HepG2 (cell line): ENCODE measurements at regions not wholly inside any gene's neighbourhood (a gene's known extent, or its start where the extent isn't known, plus 50 kb on each side); places are given as distances from the start of the nearest gene placed in this dataset.
A peak's percentile ranks its signal among the peaks of the same experiment; 100 is the strongest.

Experiments
- ATAC-seq: fragments of 200-7000 bp; cut with Tn5 transposase; 3 replicates; pipeline ENCODE4 v1.9.1; 2020; ENCODE audit warnings: mild to moderate bottlenecking, moderate library complexity
- BruUV-seq: library from RNA; stranded (reverse); fragments of 400-500 nt; replicated peaks from 2 replicates; lab custom pipeline; 2021; lab: Mats Ljungman, UMichigan
- CTCF ChIA-PET: fragments of 300-600 bp; formaldehyde crosslinking; extraction: SDS; loops from one replicate; lab custom pipeline; 2021; ENCODE audit warnings: low total read pairs, inconsistent platforms, low intra/inter-chr PET ratio; lab: Yijun Ruan, JAX
- POLR2A ChIA-PET: fragments of 350-600 bp; sonication (Branson Sonifier 250); formaldehyde crosslinking; loops from one replicate; lab custom pipeline; 2020; ENCODE audit warnings: antibody characterized with exemption, inconsistent platforms; lab: Yijun Ruan, JAX
- DNase-seq: peaks from one replicate; pipeline ENCODE4 v3.0.0-alpha.2; 2015; ENCODE audit warnings: low spot score
- FAIRE-seq: peaks from 3 replicates; lab custom pipeline; 2011; peaks lifted over from hg19 to GRCh38; lab: Jason Lieb, UNC
- H2AFZ ChIP-seq: one replicate; pipeline ENCODE4 v1.6.1; 2011; ENCODE audit warnings: low read length, inconsistent platforms
- H3K27ac ChIP-seq: fragments of 300-600 bp; 3 replicates; pipeline ENCODE4 v1.8.0; 2011; ENCODE audit warnings: mixed run types, mild to moderate bottlenecking, mixed read lengths, low read length, inconsistent platforms; ENCODE audit not compliant: insufficient read depth; ENCODE audit errors: extremely low read length
- H3K27me3 ChIP-seq, 2 experiments: fragments of 200-600 bp in 1 of 2; 2 replicates in 1 of 2; 3 replicates in 1 of 2; pipeline versions ENCODE4 v1.6.0 to v1.8.0; 2011; ENCODE audit warnings: low read length in 2 of 2, mild to moderate bottlenecking in 2 of 2, moderate library complexity in 2 of 2, inconsistent platforms in 1 of 2; ENCODE audit not compliant: insufficient read depth in 2 of 2, control insufficient read depth in 1 of 2
- H3K36me3 ChIP-seq, 2 experiments: fragments of 200-600 bp in 1 of 2; replicated peaks in 1 of 2; 2 replicates in 1 of 2; 3 replicates in 1 of 2; pipeline versions ENCODE4 v1.5.1 to v1.8.0; 2011; ENCODE audit warnings: low read length in 2 of 2, inconsistent platforms in 1 of 2; ENCODE audit not compliant: insufficient read depth in 2 of 2, control insufficient read depth in 1 of 2
- H3K4me1 ChIP-seq: 2 replicates; pipeline ENCODE4 v1.5.1; 2012; ENCODE audit warnings: low read length, inconsistent platforms; ENCODE audit not compliant: insufficient read depth
- H3K4me2 ChIP-seq: 2 replicates; pipeline ENCODE4 v1.6.0; 2011; ENCODE audit warnings: low read depth, low read length, inconsistent platforms
- H3K4me3 ChIP-seq, 3 experiments: fragments of 200-600 bp in 1 of 3; sonication (generic), shearing (Covaris generic) in 1 of 3; replicated peaks in 1 of 3; 2 replicates each; pipeline ENCODE4 v1.5.1; 2011 to 2016; ENCODE audit warnings: low read length in 3 of 3, inconsistent platforms in 2 of 3, low read depth in 2 of 3, mild to moderate bottlenecking in 2 of 3, control low read depth in 1 of 3, mixed read lengths in 1 of 3; ENCODE audit not compliant: insufficient read depth in 1 of 3
- H3K79me2 ChIP-seq: one replicate; pipeline ENCODE4 v1.6.1; 2011; ENCODE audit warnings: low read length, inconsistent platforms; ENCODE audit not compliant: insufficient read depth
- H3K9ac ChIP-seq: 2 replicates; pipeline ENCODE4 v1.6.0; 2011; ENCODE audit warnings: mild to moderate bottlenecking, low read depth, low read length, inconsistent platforms; ENCODE audit not compliant: insufficient read depth
- H3K9me3 ChIP-seq: 2 replicates; pipeline ENCODE4 v1.5.1; 2012; ENCODE audit warnings: mild to moderate bottlenecking, low read length
- H4K20me1 ChIP-seq: 2 replicates; pipeline ENCODE4 v1.6.0; 2011; ENCODE audit warnings: inconsistent platforms, mild to moderate bottlenecking, low read length, moderate library complexity; ENCODE audit not compliant: insufficient read depth
- EP300 ChIP-seq, 3 experiments: sonication (generic) in 1 of 3; formaldehyde crosslinking in 1 of 3; IDR thresholded peaks; 2 replicates each; pipeline versions ENCODE4 v1.5.1 to v1.6.1; 2011 to 2020; ENCODE audit warnings: low read depth in 2 of 3, low read length in 2 of 3, borderline replicate concordance in 1 of 3, improper control_type of control experiment in 1 of 3, mild to moderate bottlenecking in 1 of 3, missing genetic modification reagents in 1 of 3, moderate library complexity in 1 of 3
- GATAD2A ChIP-seq: IDR thresholded peaks from 2 replicates; pipeline ENCODE4 v1.6.1; 2016
- HOXA5 ChIP-seq: sonication (generic); formaldehyde crosslinking; IDR thresholded peaks from 2 replicates; pipeline ENCODE4 v1.4.0; 2020; ENCODE audit warnings: missing genetic modification reagents
- PRPF4 ChIP-seq: fragments of 200-400 bp; formaldehyde crosslinking; IDR thresholded peaks from 2 replicates; pipeline ENCODE4 v1.6.1; 2016; ENCODE audit warnings: low read length, low read depth; ENCODE audit not compliant: poor library complexity, severe bottlenecking
- SOX13 ChIP-seq, 3 experiments: fragments of 450-650 bp in 1 of 3; sonication (generic) in 1 of 3; formaldehyde crosslinking in 1 of 3; IDR thresholded peaks in 2 of 3; conservative IDR thresholded peaks in 1 of 3; 2 replicates each; pipeline versions ENCODE4 v1.5.0 to v1.6.1; 2016 to 2020; ENCODE audit warnings: antibody characterized with exemption in 1 of 3, mild to moderate bottlenecking in 1 of 3, missing compliant biosample characterization in 1 of 3, missing genetic modification reagents in 1 of 3, moderate library complexity in 1 of 3
- in situ Hi-C: cut with HindIII; loops from 2 replicates; pipeline ENCODE4 v1.10.0; 2017; ENCODE audit warnings: low pct_unique_long_range_greater_than_20kb; ENCODE audit not compliant: extremely low pct_ligation_motif_present
- intact Hi-C: fragments of 100-400 bp; cut with micrococcal nuclease; formaldehyde crosslinking; loops from one replicate; pipeline ENCODE4 v1.10.0; 2022; ENCODE audit not compliant: unreplicated experiment
- TF ChIP-seq, protein P1 (sequence below): sonication (generic); formaldehyde crosslinking; IDR thresholded peaks from 2 replicates; pipeline ENCODE4 v1.5.1; 2020; ENCODE audit warnings: missing genetic modification reagents, mild to moderate bottlenecking, borderline replicate concordance
- TF ChIP-seq, protein P2 (sequence below): sonication (generic); formaldehyde crosslinking; IDR thresholded peaks from 2 replicates; pipeline ENCODE4 v1.5.0; 2020; ENCODE audit warnings: mild to moderate bottlenecking, missing genetic modification reagents
- TF ChIP-seq, protein P3 (sequence below): sonication (generic); formaldehyde crosslinking; IDR thresholded peaks from 2 replicates; pipeline ENCODE4 v1.5.1; 2020; ENCODE audit warnings: mild to moderate bottlenecking, missing genetic modification reagents, borderline replicate concordance
- TF ChIP-seq, protein P4 (sequence below): sonication (generic); formaldehyde crosslinking; IDR thresholded peaks from 2 replicates; pipeline ENCODE4 v1.4.0; 2020; ENCODE audit warnings: missing genetic modification reagents
- TF ChIP-seq, protein P5 (sequence below): sonication (generic); formaldehyde crosslinking; IDR thresholded peaks from 2 replicates; pipeline ENCODE4 v1.8.0; 2022; ENCODE audit warnings: missing genetic modification reagents, mild to moderate bottlenecking, borderline replicate concordance

DNA sequence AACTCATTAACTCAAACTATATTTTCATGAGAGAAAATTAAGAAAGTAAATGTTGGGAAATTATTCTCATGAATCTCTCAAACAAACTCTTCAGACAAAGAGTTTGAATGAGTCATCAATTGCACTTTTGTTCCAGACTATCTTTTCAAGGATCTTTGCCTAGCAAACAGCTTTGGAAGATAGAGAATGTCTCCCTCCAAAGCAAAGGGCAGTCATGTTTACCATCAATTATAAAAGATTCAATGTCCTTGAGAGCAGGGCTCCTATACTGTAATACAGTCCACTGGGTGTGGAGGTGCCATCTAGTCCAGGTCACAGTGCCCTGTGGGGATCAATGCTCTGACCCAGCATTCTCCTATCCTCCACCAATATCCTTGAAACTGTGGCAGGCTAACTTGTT is 1429.3 kb downstream of the EFNA5 start:
- Histone ChIP-seq H4K20me1 (no peaks in the 10 kb centered on the region), H3K4me1 (peaks cover 8% of the 10 kb centered on the region; the same call in 1 of the 2 replicates), H2AFZ (no peak overlapping the region), H3K27me3 (no peaks in the 10 kb centered on the region), H3K9me3 (no peaks in the 10 kb centered on the region), H3K27ac (no peak overlapping the region), H3K4me3 (no peak overlapping the region), H3K9ac (no peak overlapping the region), H3K36me3 (no peaks in the 10 kb centered on the region), H3K4me2 (no peak overlapping the region), H3K79me2 (no peaks in the 10 kb centered on the region)
- BruUV-seq, result no TSS peak
- in situ Hi-C loops, result no loop called here
- CTCF ChIA-PET, result no interaction called here
- POLR2A ChIA-PET, result no interaction called here
- DNase-seq (peak; percentile 64), FAIRE-seq (no peak), ATAC-seq (peak; percentile 88)
- intact Hi-C loops, result no loop called here
- TF ChIP-seq PRPF4, result no peak
- TF ChIP-seq, protein P1, sequence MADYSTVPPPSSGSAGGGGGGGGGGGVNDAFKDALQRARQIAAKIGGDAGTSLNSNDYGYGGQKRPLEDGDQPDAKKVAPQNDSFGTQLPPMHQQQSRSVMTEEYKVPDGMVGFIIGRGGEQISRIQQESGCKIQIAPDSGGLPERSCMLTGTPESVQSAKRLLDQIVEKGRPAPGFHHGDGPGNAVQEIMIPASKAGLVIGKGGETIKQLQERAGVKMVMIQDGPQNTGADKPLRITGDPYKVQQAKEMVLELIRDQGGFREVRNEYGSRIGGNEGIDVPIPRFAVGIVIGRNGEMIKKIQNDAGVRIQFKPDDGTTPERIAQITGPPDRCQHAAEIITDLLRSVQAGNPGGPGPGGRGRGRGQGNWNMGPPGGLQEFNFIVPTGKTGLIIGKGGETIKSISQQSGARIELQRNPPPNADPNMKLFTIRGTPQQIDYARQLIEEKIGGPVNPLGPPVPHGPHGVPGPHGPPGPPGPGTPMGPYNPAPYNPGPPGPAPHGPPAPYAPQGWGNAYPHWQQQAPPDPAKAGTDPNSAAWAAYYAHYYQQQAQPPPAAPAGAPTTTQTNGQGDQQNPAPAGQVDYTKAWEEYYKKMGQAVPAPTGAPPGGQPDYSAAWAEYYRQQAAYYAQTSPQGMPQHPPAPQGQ, result no peak
- no peak for TF ChIP-seq SOX13 (IDR thresholded peaks at IDR 0.05)
- TF ChIP-seq SOX13 (CRISPR knock-in tag; conservative IDR thresholded peaks at IDR 0.05 in 1 of 2, IDR thresholded peaks at IDR 0.05 in 1 of 2), result peak in 1 of 2 experiments; percentile 66; a peak in 2 of 4 replicates
- TF ChIP-seq, protein P2, sequence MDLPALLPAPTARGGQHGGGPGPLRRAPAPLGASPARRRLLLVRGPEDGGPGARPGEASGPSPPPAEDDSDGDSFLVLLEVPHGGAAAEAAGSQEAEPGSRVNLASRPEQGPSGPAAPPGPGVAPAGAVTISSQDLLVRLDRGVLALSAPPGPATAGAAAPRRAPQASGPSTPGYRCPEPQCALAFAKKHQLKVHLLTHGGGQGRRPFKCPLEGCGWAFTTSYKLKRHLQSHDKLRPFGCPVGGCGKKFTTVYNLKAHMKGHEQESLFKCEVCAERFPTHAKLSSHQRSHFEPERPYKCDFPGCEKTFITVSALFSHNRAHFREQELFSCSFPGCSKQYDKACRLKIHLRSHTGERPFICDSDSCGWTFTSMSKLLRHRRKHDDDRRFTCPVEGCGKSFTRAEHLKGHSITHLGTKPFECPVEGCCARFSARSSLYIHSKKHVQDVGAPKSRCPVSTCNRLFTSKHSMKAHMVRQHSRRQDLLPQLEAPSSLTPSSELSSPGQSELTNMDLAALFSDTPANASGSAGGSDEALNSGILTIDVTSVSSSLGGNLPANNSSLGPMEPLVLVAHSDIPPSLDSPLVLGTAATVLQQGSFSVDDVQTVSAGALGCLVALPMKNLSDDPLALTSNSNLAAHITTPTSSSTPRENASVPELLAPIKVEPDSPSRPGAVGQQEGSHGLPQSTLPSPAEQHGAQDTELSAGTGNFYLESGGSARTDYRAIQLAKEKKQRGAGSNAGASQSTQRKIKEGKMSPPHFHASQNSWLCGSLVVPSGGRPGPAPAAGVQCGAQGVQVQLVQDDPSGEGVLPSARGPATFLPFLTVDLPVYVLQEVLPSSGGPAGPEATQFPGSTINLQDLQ (CRISPR knock-in tag), result no peak
- TF ChIP-seq, protein P3, sequence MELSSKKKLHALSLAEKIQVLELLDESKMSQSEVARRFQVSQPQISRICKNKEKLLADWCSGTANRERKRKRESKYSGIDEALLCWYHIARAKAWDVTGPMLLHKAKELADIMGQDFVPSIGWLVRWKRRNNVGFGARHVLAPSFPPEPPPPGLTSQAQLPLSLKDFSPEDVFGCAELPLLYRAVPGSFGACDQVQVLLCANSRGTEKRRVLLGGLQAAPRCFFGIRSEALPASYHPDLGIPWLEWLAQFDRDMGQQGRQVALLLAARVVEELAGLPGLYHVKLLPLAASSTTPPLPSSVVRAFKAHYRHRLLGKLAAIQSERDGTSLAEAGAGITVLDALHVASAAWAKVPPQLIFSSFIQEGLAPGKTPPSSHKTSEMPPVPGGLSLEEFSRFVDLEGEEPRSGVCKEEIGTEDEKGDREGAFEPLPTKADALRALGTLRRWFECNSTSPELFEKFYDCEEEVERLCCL, result no peak
- no peak for TF ChIP-seq GATAD2A
- no peak for TF ChIP-seq HOXA5 (CRISPR knock-in tag)
- TF ChIP-seq, protein P4, sequence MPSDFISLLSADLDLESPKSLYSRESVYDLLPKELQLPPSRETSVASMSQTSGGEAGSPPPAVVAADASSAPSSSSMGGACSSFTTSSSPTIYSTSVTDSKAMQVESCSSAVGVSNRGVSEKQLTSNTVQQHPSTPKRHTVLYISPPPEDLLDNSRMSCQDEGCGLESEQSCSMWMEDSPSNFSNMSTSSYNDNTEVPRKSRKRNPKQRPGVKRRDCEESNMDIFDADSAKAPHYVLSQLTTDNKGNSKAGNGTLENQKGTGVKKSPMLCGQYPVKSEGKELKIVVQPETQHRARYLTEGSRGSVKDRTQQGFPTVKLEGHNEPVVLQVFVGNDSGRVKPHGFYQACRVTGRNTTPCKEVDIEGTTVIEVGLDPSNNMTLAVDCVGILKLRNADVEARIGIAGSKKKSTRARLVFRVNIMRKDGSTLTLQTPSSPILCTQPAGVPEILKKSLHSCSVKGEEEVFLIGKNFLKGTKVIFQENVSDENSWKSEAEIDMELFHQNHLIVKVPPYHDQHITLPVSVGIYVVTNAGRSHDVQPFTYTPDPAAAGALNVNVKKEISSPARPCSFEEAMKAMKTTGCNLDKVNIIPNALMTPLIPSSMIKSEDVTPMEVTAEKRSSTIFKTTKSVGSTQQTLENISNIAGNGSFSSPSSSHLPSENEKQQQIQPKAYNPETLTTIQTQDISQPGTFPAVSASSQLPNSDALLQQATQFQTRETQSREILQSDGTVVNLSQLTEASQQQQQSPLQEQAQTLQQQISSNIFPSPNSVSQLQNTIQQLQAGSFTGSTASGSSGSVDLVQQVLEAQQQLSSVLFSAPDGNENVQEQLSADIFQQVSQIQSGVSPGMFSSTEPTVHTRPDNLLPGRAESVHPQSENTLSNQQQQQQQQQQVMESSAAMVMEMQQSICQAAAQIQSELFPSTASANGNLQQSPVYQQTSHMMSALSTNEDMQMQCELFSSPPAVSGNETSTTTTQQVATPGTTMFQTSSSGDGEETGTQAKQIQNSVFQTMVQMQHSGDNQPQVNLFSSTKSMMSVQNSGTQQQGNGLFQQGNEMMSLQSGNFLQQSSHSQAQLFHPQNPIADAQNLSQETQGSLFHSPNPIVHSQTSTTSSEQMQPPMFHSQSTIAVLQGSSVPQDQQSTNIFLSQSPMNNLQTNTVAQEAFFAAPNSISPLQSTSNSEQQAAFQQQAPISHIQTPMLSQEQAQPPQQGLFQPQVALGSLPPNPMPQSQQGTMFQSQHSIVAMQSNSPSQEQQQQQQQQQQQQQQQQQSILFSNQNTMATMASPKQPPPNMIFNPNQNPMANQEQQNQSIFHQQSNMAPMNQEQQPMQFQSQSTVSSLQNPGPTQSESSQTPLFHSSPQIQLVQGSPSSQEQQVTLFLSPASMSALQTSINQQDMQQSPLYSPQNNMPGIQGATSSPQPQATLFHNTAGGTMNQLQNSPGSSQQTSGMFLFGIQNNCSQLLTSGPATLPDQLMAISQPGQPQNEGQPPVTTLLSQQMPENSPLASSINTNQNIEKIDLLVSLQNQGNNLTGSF (CRISPR knock-in tag), result no peak
- TF ChIP-seq, protein P5, sequence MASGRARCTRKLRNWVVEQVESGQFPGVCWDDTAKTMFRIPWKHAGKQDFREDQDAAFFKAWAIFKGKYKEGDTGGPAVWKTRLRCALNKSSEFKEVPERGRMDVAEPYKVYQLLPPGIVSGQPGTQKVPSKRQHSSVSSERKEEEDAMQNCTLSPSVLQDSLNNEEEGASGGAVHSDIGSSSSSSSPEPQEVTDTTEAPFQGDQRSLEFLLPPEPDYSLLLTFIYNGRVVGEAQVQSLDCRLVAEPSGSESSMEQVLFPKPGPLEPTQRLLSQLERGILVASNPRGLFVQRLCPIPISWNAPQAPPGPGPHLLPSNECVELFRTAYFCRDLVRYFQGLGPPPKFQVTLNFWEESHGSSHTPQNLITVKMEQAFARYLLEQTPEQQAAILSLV (CRISPR knock-in tag), result no peak
- TF ChIP-seq EP300 (IDR thresholded peaks at IDR 0.05; ENCODE audit: low read depth in 2 of 2, low read length in 2 of 2), result peak in 1 of 2 experiments; percentile 29; a peak in 1 of 4 replicates
- no peak for TF ChIP-seq EP300 (CRISPR knock-in tag; IDR thresholded peaks at IDR 0.05; ENCODE audit: borderline replicate concordance)
